ENCODE measurements at regions not wholly inside any gene's neighbourhood (a gene's known extent, or its start where the extent isn't known, plus 50 kb on each side); places are given as distances from the start of the nearest gene placed in this dataset.
A peak's percentile ranks its signal among the peaks of the same experiment; 100 is the strongest.
"Not testable (repeated sequence)": the region's sequence is repeated elsewhere in the genome, so short reads cannot be mapped to it uniquely, and the experiment has no call there.

GRCh38 chr6:165775721-165776120 is 112.7 kb upstream of the PDE10A start:
- DNase-seq, result no peak

DNA sequence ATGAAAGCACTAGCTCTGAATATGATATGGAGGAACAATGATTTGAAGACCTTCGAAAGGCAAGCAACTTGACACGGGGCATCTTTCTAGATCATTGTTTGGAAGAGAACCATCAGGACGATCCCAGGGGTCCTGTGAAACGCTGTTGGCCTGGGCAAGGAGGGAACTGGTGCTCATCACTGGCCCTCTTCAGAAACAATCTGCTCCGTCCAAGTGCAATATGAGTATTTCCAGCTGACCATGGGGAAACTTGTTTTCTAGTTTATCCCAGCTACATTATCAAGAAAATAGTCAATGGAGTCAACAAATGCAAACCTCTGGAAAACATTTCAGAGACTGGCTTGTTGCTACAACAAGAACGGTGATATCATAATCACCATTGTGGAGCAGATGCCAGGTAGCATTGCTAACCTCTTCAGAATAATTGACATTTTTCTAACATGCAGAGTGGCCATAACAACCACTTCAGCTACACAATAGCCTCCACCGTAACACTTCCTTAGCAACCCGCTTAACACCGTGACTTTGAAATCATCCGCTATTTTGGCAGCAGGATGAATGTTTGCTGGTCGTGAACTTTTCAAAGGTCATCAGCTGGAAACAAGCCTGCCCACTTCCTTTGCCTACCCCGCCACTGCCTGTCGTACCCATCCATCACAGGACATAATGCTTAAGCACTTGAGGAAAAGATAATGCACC is 112.0 kb upstream of the PDE10A start:
- no peak for DNase-seq

GRCh38 chr6:165770397-165771082 is 107.5 kb upstream of the PDE10A start:
- no peak for DNase-seq

DNA sequence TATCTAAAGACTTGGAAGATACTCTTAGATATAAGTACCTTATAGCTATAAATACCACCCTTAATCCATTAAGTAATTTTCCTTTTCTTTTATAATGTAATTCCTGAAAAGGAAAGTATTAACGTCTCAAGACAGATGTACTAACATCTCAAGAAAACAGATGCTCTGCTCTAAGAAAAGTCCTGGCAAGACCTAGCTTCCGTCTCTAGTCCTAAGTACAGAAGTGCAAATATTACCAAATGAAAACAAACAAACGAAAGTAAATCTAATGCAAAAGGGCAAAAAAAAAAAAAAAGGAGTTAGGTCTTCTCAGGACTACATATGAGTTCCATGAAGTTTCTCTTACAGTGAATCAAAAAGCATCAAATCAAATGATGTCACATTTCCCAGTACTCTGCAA is 106.8 kb upstream of the PDE10A start:
- DNase-seq, result no peak

- DNase-seq, result no peak
Measured at GRCh38 chr6:165769401-165769800, 106.4 kb upstream of the PDE10A start.

GRCh38 chr6:165768961-165769360 is 105.9 kb upstream of the PDE10A start:
- DNase-seq, result no peak

DNA sequence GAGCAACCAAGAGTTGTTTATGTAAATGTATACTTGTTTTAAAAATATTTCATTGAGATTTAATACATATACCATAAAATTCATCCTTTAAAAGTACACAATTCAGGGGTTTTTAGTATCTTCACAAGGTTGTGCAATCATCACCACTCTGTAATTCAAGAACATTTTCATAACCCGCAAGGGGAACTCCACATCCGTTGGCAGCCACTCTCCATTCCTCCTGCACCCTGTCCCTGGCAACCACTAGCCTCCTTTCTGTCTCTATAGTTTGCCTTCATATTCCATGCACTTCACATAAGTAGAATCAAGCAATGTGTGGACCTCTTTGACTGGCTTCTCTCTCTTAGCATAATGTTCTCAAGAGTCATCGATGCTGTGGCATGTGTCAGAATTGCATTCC is 104.2 kb upstream of the PDE10A start:
- peak; percentile 3 for DNase-seq

- DNase-seq, result no peak
Measured at GRCh38 chr6:165766457-165766856, 103.4 kb upstream of the PDE10A start.

GRCh38 chr6:165766026-165766425 is 103.0 kb upstream of the PDE10A start:
- DNase-seq, result no peak

GRCh38 chr6:165765256-165765655 is 102.2 kb upstream of the PDE10A start:
- DNase-seq, result not testable (repeated sequence)

GRCh38 chr6:165762876-165763275 is 99.8 kb upstream of the PDE10A start:
- DNase-seq, result no peak

DNA sequence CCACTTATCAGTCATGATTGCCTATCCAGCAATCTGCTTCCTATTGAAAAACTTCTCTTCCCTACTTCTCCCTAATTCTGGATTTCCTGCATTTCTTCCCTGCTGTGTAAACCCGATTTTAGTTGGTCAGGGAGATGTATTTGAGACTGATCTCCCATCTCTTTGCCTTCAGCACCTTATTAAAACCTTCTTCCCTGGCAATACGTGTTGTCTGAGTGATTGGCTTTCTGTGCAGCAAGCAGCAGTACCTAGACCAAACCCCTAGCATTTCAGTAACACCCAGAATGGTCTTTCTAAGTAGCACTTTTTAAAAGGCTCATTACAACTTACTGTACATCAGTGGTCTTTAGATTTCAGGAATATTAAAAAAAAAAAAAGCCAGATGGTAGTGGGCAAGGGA is 99.1 kb upstream of the PDE10A start:
- DNase-seq, result no peak

DNA sequence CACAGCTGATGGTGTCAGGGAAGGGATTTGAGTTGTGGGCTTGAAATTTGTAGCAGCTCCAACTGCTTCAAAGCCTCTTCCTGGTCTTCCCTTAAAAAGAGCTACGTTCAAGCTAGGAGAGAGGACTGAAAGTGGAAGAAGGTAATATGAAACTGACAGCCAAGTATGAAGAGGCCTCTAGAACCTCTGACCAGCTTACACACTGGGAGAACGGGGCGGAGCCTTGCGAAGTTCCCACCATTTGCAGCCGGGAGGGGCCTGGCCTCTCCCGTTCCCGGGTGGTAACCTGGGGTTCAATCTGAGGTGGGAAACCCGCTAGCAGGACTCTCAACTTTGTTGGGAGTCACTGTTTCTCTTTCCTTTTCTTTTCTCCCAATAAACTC is 97.8 kb upstream of the PDE10A start:
- no peak for DNase-seq

GRCh38 chr6:165760126-165760802 is 97.2 kb upstream of the PDE10A start:
- DNase-seq, result no peak

- no peak for DNase-seq
Measured at GRCh38 chr6:165758441-165758840, 95.4 kb upstream of the PDE10A start.

DNA sequence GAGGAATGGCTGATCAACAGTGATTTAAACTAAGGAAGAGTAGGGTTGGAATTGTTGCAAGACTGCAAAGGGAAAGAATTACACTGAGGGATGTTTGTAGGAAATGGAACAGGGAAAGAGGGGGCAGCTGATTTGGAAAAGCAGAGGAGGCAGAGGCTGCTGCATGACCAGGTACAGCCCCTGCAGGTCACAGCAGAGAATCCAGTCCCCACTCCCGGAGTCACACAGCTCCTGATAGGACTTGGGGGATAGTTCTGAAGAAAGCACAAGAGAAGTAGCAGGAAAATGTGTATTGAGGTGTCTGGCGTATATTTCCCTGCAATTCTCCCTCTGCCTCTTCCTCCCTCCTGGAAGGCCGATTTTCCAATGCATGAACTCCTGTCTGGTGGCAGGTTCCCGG is 92.5 kb upstream of the PDE10A start:
- no peak for DNase-seq

GRCh38 chr6:165753506-165753905 is 90.5 kb upstream of the PDE10A start:
- no peak for DNase-seq

- DNase-seq, result no peak
Measured at GRCh38 chr6:165752451-165752850, 89.4 kb upstream of the PDE10A start.

DNA sequence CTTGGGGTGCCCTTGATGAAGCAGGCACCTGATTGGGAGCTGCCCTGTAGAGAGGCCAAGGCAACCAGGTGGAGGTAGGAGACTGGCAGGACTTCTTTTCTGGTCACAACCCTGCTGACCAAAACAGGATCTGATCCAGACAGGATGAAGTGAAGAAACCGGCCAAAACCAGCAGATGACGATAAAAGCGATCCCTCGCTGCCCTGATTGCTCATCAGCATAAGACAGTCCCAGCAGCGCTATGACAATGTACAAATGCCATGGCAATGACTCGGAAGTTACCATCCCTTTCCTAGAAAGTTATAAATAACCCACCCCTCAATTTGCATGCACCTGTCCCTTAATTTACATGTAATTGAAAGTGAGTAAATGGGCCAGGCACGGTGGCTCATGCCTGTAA is 88.4 kb upstream of the PDE10A start:
- no peak for DNase-seq

DNA sequence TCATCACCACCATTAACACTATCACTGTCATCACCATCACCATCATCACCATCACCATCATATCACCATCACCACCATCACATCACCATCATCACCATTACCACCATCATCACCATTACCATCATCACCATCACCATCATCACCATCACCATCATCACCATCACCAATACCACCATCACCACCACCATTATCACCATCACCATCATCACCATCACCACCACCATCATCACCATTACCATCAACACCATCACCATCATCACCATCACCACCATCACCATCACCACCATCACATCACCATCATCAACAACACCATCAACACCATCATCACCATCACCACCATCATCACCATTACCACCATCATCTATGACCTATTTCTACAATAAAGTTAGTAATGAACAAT is 86.1 kb upstream of the PDE10A start:
- no peak for DNase-seq

DNA sequence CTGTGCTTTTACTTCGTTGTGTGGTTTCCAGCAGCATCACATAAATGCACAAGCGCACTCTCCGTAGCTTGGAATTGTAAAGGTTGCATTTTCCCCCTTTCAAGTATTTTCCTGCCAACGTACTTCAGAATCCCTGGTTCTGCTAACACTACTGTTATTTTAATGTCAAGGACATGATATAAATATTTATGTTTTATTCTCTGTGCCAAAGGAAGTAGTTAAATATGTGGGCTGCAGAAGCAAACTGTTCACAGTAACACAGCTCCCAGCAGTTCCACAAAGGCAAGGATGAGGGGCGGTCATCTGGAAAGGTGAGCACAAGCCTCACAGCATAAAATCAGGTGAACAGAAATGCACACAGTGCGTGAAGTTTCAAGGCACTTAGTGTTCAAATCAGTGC is 85.3 kb upstream of the PDE10A start:
- DNase-seq, result no peak

- no peak for DNase-seq
Measured at GRCh38 chr6:165747963-165748362, 84.9 kb upstream of the PDE10A start.

DNA sequence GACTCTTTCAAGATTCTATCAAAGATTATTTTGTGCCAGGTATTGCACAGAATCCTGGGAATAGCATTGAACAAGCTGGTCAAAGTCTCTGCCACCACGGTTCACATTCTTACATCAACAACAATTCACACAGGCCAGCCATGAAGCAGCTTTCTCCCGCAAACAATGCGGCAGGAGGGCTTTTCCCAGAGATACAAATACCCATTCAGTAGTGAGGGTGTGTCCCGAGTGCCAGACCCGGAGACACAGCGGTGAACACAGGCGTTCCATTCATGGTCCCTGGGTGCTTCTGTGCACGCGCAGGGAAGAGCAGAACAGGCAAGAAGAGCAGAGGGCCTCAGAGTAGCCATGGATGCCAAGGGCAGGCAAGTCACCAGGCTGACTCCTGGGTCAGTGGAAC is 83.3 kb upstream of the PDE10A start:
- no peak for DNase-seq

- no peak for DNase-seq
Measured at GRCh38 chr6:165745492-165745891, 82.5 kb upstream of the PDE10A start.
